WERI-Rb-1 (cell line): ENCODE measurements at regions not wholly inside any gene's neighbourhood (a gene's known extent, or its start where the extent isn't known, plus 50 kb on each side); places are given as distances from the start of the nearest gene placed in this dataset.

Experiments used
- DNase-seq: peaks from one replicate; pipeline ENCODE4 v3.0.0-alpha.2; 2020
- H3K27ac ChIP-seq: fragments of 250-450 bp; sonication (Bioruptor Pico); 2 replicates; pipeline ENCODE4 v1.5.1; 2020; ENCODE audit warnings: mild to moderate bottlenecking, moderate library complexity
- H3K27me3 ChIP-seq: fragments of 250-450 bp; sonication (Bioruptor Pico); 2 replicates; pipeline ENCODE4 v1.5.1; 2021; ENCODE audit warnings: mild to moderate bottlenecking, low read depth, moderate library complexity; ENCODE audit not compliant: insufficient read depth, severe bottlenecking
- H3K36me3 ChIP-seq: fragments of 250-450 bp; sonication (Bioruptor Pico); 2 replicates; pipeline ENCODE4 v1.5.1; 2020; ENCODE audit warnings: mild to moderate bottlenecking, moderate library complexity
- H3K4me3 ChIP-seq: 2 replicates; pipeline ENCODE4 v1.5.1; 2011; ENCODE audit warnings: low read depth, mild to moderate bottlenecking, control low read depth, low read length
- H3K9me3 ChIP-seq: fragments of 250-450 bp; sonication (Bioruptor Pico); 2 replicates; pipeline ENCODE4 v1.5.1; 2021; ENCODE audit warnings: mild to moderate bottlenecking, moderate library complexity; ENCODE audit not compliant: severe bottlenecking
- CTCF ChIP-seq: IDR thresholded peaks from 2 replicates; pipeline ENCODE4 v1.5.1; 2011; ENCODE audit warnings: low read depth, mild to moderate bottlenecking, control low read depth, inconsistent platforms, low read length

GRCh38 chr9:108666240-108666784, 189.5 kb downstream of the ACTL7B start:
- Histone ChIP-seq H3K27me3 (no peaks in the 10 kb centered on the region), H3K9me3 (no peaks in the 10 kb centered on the region), H3K4me3 (no peak overlapping the region), H3K36me3 (peaks cover 43% of the 10 kb centered on the region), H3K27ac (no peak overlapping the region)
- TF ChIP-seq CTCF, result no peak
- DNase-seq, result no peak

- no peak for TF ChIP-seq CTCF
- no peak for DNase-seq
- Histone ChIP-seq H3K4me3 (no peak overlapping the region), H3K36me3 (peaks cover 42% of the 10 kb centered on the region), H3K9me3 (peaks cover 3% of the 10 kb centered on the region), H3K27me3 (no peaks in the 10 kb centered on the region), H3K27ac (no peak overlapping the region)
Measured at GRCh38 chr9:108665521-108666239, 190.1 kb downstream of the ACTL7B start.

- Histone ChIP-seq H3K4me3 (no peak overlapping the region), H3K27me3 (no peaks in the 10 kb centered on the region), H3K27ac (no peak overlapping the region), H3K36me3 (peaks cover 33% of the 10 kb centered on the region), H3K9me3 (peaks cover 14% of the 10 kb centered on the region)
- DNase-seq, result no peak
- TF ChIP-seq CTCF, result no peak
Measured at GRCh38 chr9:108664309-108665255, 191.2 kb downstream of the ACTL7B start.

- Histone ChIP-seq H3K9me3 (peaks cover 21% of the 10 kb centered on the region), H3K4me3 (no peak overlapping the region), H3K27ac (no peak overlapping the region), H3K36me3 (peaks cover 25% of the 10 kb centered on the region), H3K27me3 (no peaks in the 10 kb centered on the region)
- no peak for TF ChIP-seq CTCF
- no peak for DNase-seq
Measured at GRCh38 chr9:108663422-108663821, 192.4 kb downstream of the ACTL7B start.

- no peak for TF ChIP-seq CTCF
- Histone ChIP-seq H3K27ac (no peak overlapping the region), H3K27me3 (no peaks in the 10 kb centered on the region), H3K9me3 (peaks cover 21% of the 10 kb centered on the region), H3K4me3 (no peak overlapping the region), H3K36me3 (peaks cover 25% of the 10 kb centered on the region)
- no peak for DNase-seq
Measured at GRCh38 chr9:108662956-108663355, 192.8 kb downstream of the ACTL7B start.
